ENCODE measurements at regions not wholly inside any gene's neighbourhood (a gene's known extent, or its start where the extent isn't known, plus 50 kb on each side); places are given as distances from the start of the nearest gene placed in this dataset.

GRCh38 chr4:96841801-96842200, 1001.9 kb downstream of the PDHA2 start:
- TF ChIP-seq CTCF (IDR thresholded peaks at IDR 0.05; ENCODE audit: extremely low read depth in 1 of 2, insufficient read depth in 1 of 2, low read depth in 1 of 2, low read length in 2 of 2): no peak
- TF ChIP-seq POLR2A (IDR thresholded peaks at IDR 0.05; ENCODE audit: low read depth, low read length): no peak
- TF ChIP-seq MAX (IDR thresholded peaks at IDR 0.05; ENCODE audit: insufficient read depth, insufficient read length): no peak
- TF ChIP-seq POLR2AphosphoS5 (IDR thresholded peaks at IDR 0.05; ENCODE audit: insufficient read depth, low read depth, low read length): no peak
- TF ChIP-seq EZH2 (IDR thresholded peaks at IDR 0.05; ENCODE audit: borderline replicate concordance, low read depth, low read length, severe bottlenecking): no peak
- no peak for TF ChIP-seq MYC (IDR thresholded peaks at IDR 0.05; ENCODE audit: low read depth, low read length)
